GM06990 (cell line): ENCODE measurements at regions not wholly inside any gene's neighbourhood (a gene's known extent, or its start where the extent isn't known, plus 50 kb on each side); places are given as distances from the start of the nearest gene placed in this dataset.
"Not testable (repeated sequence)": the region's sequence is repeated elsewhere in the genome, so short reads cannot be mapped to it uniquely, and the experiment has no call there.

Experiments used
- DNase-seq: peaks from one replicate; pipeline ENCODE4 v3.0.0-alpha.2; 2011; ENCODE audit not compliant: insufficient read length; ENCODE audit errors: extremely low read depth
- H3K27me3 ChIP-seq: replicated peaks from 2 replicates; pipeline ENCODE4 v1.6.0; 2011; ENCODE audit warnings: low read length; ENCODE audit not compliant: control insufficient read depth, insufficient read depth
- H3K36me3 ChIP-seq: 2 replicates; pipeline ENCODE4 v1.5.1; 2011; ENCODE audit warnings: low read length; ENCODE audit not compliant: control insufficient read depth, insufficient read depth
- H3K4me3 ChIP-seq: replicated peaks from 2 replicates; pipeline ENCODE4 v1.5.1; 2011; ENCODE audit warnings: low read depth, mild to moderate bottlenecking, control low read depth, low read length
- CTCF ChIP-seq: IDR thresholded peaks from 2 replicates; pipeline ENCODE4 v1.5.1; 2011; ENCODE audit warnings: low read length, control low read depth, mild to moderate bottlenecking, inconsistent platforms; ENCODE audit not compliant: insufficient read depth, poor library complexity, severe bottlenecking

DNA sequence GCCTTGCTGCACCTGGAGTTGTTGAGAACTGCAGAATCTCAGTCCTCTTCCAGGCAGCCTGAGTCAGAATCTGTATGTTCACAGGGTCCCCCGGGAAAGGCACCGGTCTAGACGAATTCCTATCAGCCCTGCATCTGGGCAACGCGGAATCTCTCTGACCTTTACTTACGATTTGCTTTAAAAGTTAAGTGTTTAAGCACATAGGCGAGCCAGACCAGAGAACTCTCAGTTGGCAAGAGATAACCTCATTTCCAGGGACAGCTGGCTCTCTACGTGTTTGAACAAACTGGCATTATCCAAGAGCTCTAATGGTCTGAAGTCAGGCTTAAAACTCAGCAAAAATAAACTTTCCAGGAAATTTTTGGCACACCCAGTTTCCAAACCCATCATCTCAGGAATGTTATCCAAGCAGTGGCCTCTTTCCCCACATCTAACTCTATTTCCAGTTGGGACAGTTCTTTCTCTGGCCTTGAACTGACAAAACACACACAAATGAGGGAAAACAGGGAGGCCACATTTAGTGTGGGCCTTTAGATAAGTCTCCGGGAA, 53.4 kb downstream of the HES1 start:
- TF ChIP-seq CTCF = no peak
- Histone ChIP-seq H3K27me3 (no peaks in the 10 kb centered on the region), H3K4me3 (no peak overlapping the region), H3K36me3 (no peaks in the 10 kb centered on the region)
- DNase-seq = no peak

GRCh38 chr3:194191850-194192249, 55.9 kb downstream of the HES1 start:
- H3K36me3 ChIP-seq, H3K27me3 ChIP-seq, DNase-seq, H3K4me3 ChIP-seq: not testable (repeated sequence)

- no peaks in the 10 kb centered on the region for H3K36me3 ChIP-seq
- no peak for TF ChIP-seq CTCF
- no peaks in the 10 kb centered on the region for H3K27me3 ChIP-seq
- no peak overlapping the region for H3K4me3 ChIP-seq
- DNase-seq = peak; percentile 38
Observed at GRCh38 chr3:194194051-194194756, 58.3 kb downstream of the HES1 start.

- Histone ChIP-seq H3K4me3 (no peak overlapping the region), H3K36me3 (no peaks in the 10 kb centered on the region), H3K27me3 (no peaks in the 10 kb centered on the region)
- no peak for TF ChIP-seq CTCF
- DNase-seq = no peak
Observed at GRCh38 chr3:194194757-194195085, 58.8 kb downstream of the HES1 start.

DNA sequence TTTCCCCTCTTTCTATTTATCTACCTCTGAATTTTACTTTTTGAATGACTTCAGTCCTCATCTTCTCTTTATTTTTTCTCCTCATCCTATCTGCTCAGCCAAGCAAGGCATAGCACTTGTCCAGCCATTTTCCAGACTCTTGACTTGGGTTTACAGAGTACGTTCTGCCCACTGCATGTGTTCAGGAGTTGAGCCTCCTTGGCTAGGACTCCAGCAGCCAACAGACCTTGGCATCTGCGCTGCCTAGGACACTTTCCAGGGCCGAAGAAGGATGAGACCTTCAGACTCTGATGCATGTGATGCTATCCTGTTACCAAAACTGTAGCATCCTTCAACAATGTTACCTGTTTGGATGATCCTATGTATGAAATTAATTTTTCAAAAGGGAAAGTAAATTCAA, 59.7 kb downstream of the HES1 start:
- TF ChIP-seq CTCF = no peak
- no peaks in the 10 kb centered on the region for H3K27me3 ChIP-seq
- no peaks in the 10 kb centered on the region for H3K36me3 ChIP-seq
- no peak for DNase-seq
- no peak overlapping the region for H3K4me3 ChIP-seq

- no peaks in the 10 kb centered on the region for H3K36me3 ChIP-seq
- no peak for TF ChIP-seq CTCF
- H3K4me3 ChIP-seq = no peak overlapping the region
- no peaks in the 10 kb centered on the region for H3K27me3 ChIP-seq
- no peak for DNase-seq
Observed at GRCh38 chr3:194196876-194197275, 60.9 kb downstream of the HES1 start.
